ENCODE measurements at regions not wholly inside any gene's neighbourhood (a gene's known extent, or its start where the extent isn't known, plus 50 kb on each side); places are given as distances from the start of the nearest gene placed in this dataset.

- TF ChIP-seq EZH2 (IDR thresholded peaks at IDR 0.05): no peak
- TF ChIP-seq POLR2AphosphoS5 (IDR thresholded peaks at IDR 0.05; ENCODE audit: borderline replicate concordance, low read depth, low read length): no peak
Measured at GRCh38 chr2:150752229-150752628, 264.8 kb upstream of the RND3 start.
